Keratinocyte (primary cell): ENCODE measurements at regions not wholly inside any gene's neighbourhood (a gene's known extent, or its start where the extent isn't known, plus 50 kb on each side); places are given as distances from the start of the nearest gene placed in this dataset.

Experiments
- EZH2 ChIP-seq: IDR thresholded peaks from one replicate; pipeline ENCODE4 v1.6.1; 2012; ENCODE audit warnings: inconsistent platforms, mild to moderate bottlenecking, low read length, moderate library complexity
- TF ChIP-seq, protein P1 (sequence below), 3 experiments: IDR thresholded peaks in 1 of 3; conservative IDR thresholded peaks in 1 of 3; optimal IDR thresholded peaks in 1 of 3; 2 replicates in 2 of 3; 3 replicates in 1 of 3; pipeline versions ENCODE3 to v1.5.1; 2011; ENCODE audit warnings: low read length in 3 of 3, mild to moderate bottlenecking in 3 of 3, moderate library complexity in 2 of 3, control low read depth in 1 of 3, inconsistent platforms in 1 of 3; ENCODE audit not compliant: insufficient read depth in 2 of 3; ENCODE audit errors: extremely low read depth in 1 of 3

DNA sequence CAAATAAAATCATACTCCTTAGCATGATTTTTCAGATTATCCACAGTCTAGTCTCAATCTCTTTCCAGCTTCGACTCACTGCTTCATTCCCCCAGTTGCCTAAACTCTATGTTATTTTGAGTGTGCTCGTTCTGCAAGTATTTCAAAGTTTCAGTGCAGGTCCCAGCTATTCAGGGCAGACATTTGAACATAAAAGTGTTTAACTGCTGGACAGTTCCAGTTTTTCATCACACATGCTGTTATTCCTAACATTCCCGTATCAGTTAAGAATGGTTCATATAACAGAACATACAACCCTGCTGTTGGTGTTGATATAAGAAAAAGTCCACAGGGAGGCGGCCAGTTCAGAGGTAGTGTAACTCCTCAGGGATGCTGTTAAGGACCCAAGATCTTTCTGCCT, 113.3 kb downstream of the SLIT2 start:
- TF ChIP-seq, protein P1, sequence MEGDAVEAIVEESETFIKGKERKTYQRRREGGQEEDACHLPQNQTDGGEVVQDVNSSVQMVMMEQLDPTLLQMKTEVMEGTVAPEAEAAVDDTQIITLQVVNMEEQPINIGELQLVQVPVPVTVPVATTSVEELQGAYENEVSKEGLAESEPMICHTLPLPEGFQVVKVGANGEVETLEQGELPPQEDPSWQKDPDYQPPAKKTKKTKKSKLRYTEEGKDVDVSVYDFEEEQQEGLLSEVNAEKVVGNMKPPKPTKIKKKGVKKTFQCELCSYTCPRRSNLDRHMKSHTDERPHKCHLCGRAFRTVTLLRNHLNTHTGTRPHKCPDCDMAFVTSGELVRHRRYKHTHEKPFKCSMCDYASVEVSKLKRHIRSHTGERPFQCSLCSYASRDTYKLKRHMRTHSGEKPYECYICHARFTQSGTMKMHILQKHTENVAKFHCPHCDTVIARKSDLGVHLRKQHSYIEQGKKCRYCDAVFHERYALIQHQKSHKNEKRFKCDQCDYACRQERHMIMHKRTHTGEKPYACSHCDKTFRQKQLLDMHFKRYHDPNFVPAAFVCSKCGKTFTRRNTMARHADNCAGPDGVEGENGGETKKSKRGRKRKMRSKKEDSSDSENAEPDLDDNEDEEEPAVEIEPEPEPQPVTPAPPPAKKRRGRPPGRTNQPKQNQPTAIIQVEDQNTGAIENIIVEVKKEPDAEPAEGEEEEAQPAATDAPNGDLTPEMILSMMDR (optimal IDR thresholded peaks at IDR 0.05 in 1 of 3, IDR thresholded peaks at IDR 0.05 in 1 of 3, conservative IDR thresholded peaks at IDR 0.05 in 1 of 3; ENCODE audit: extremely low read depth in 1 of 3, insufficient read depth in 2 of 3, low read length in 3 of 3): no peak
- TF ChIP-seq EZH2: no peak
